NCI-H345 (cell line): ENCODE measurements at regions not wholly inside any gene's neighbourhood (a gene's known extent, or its start where the extent isn't known, plus 50 kb on each side); places are given as distances from the start of the nearest gene placed in this dataset.
"Not testable (repeated sequence)": the region's sequence is repeated elsewhere in the genome, so short reads cannot be mapped to it uniquely, and the experiment has no call there.

Experiments used
- DNase-seq: peaks from one replicate; lab custom pipeline; 2025; lab: John Stamatoyannopoulos, UW

GRCh38 chr3:191076903-191077552 lies 122.0 kb upstream of the OSTN start:
- DNase-seq: no peak

- no peak for DNase-seq
Observed at GRCh38 chr3:191074511-191074910, 124.5 kb upstream of the OSTN start.

- DNase-seq: no peak
Observed at GRCh38 chr3:191070762-191071403, 128.2 kb upstream of the OSTN start.

- DNase-seq: no peak
Observed at GRCh38 chr3:191070201-191070600, 128.8 kb upstream of the OSTN start.

- DNase-seq: no peak
Observed at GRCh38 chr3:191068946-191069813, 129.9 kb upstream of the OSTN start.

- DNase-seq: no peak
Observed at GRCh38 chr3:191066669-191067068, 132.4 kb upstream of the OSTN start.

- DNase-seq: no peak
Observed at GRCh38 chr3:191065181-191065805, 133.7 kb upstream of the OSTN start.

- DNase-seq: peak; percentile 54
Observed at GRCh38 chr3:191051037-191051436, 148.0 kb upstream of the OSTN start.

GRCh38 chr3:191047930-191048329 lies 151.1 kb upstream of the OSTN start:
- DNase-seq: no peak

GRCh38 chr3:191030929-191031328 lies 168.1 kb upstream of the OSTN start:
- DNase-seq: no peak

GRCh38 chr3:191030491-191030890 lies 168.0 kb upstream of the GMNC start:
- DNase-seq: no peak

- DNase-seq: no peak
Observed at GRCh38 chr3:191026746-191027145, 164.3 kb upstream of the GMNC start.

- no peak for DNase-seq
Observed at GRCh38 chr3:191020730-191021396, 158.4 kb upstream of the GMNC start.

GRCh38 chr3:191019855-191020254 lies 157.4 kb upstream of the GMNC start:
- DNase-seq: no peak

- not testable (repeated sequence) for DNase-seq
Observed at GRCh38 chr3:191015960-191016359, 153.5 kb upstream of the GMNC start.

- DNase-seq: no peak
Observed at GRCh38 chr3:191008074-191008473, 145.6 kb upstream of the GMNC start.

- no peak for DNase-seq
Observed at GRCh38 chr3:191005790-191006189, 143.3 kb upstream of the GMNC start.

- DNase-seq: no peak
Observed at GRCh38 chr3:191003742-191004141, 141.2 kb upstream of the GMNC start.

GRCh38 chr3:190996181-190996775 lies 133.8 kb upstream of the GMNC start:
- DNase-seq: no peak

- DNase-seq: no peak
Observed at GRCh38 chr3:190995156-190995555, 132.7 kb upstream of the GMNC start.

- DNase-seq: no peak
Observed at GRCh38 chr3:190990898-190991297, 128.4 kb upstream of the GMNC start.

GRCh38 chr3:190989218-190989617 lies 126.7 kb upstream of the GMNC start:
- DNase-seq: no peak
